Activated CD4-positive, alpha-beta T cell treated with anti-CD3 and anti-CD28 coated beads for 36 hours (primary cell): ENCODE measurements at regions not wholly inside any gene's neighbourhood (a gene's known extent, or its start where the extent isn't known, plus 50 kb on each side); places are given as distances from the start of the nearest gene placed in this dataset.
"Not testable (repeated sequence)": the region's sequence is repeated elsewhere in the genome, so short reads cannot be mapped to it uniquely, and the experiment has no call there.

Experiments used
- ATAC-seq: fragments of 200-7000 bp; cut with Tn5 transposase; one replicate; pipeline ENCODE4 v1.10.0; 2021; ENCODE audit warnings: mild to moderate bottlenecking, moderate library complexity
- CTCF ChIA-PET: fragments of 350-600 bp; sonication (Branson Sonifier 250); formaldehyde crosslinking; loops from one replicate; lab custom pipeline; 2021; ENCODE audit warnings: antibody characterized with exemption; lab: Charles Lee
- POLR2A ChIA-PET: fragments of 350-600 bp; sonication (Branson Sonifier 250); formaldehyde crosslinking; loops from one replicate; lab custom pipeline; 2021; ENCODE audit warnings: antibody characterized with exemption, inconsistent platforms; lab: Charles Lee
- DNase-seq: peaks from one replicate; pipeline ENCODE4 v3.0.0-alpha.2; 2020
- H3K27ac Mint-ChIP-seq: one replicate; pipeline ENCODE4 v1.8.0; 2021; ENCODE audit warnings: mixed read lengths
- H3K27me3 Mint-ChIP-seq: one replicate; pipeline ENCODE4 v1.8.0; 2021; ENCODE audit warnings: mixed read lengths
- H3K36me3 Mint-ChIP-seq: one replicate; pipeline ENCODE4 v1.8.0; 2021; ENCODE audit warnings: low read depth, mixed read lengths
- H3K4me1 Mint-ChIP-seq: one replicate; pipeline ENCODE4 v1.8.0; 2021; ENCODE audit warnings: mixed read lengths
- H3K4me3 Mint-ChIP-seq: one replicate; pipeline ENCODE4 v1.8.0; 2021; ENCODE audit warnings: mild to moderate bottlenecking, moderate library complexity, mixed read lengths
- H3K9me3 Mint-ChIP-seq: one replicate; pipeline ENCODE4 v1.8.0; 2021; ENCODE audit warnings: low read depth, mixed read lengths
- intact Hi-C, 2 experiments: fragments of 100-400 bp; cut with DNase I in 1 of 2; cut with micrococcal nuclease in 1 of 2; formaldehyde crosslinking; loops; one replicate each; pipeline versions ENCODE4 v1.14.2 to v1.15.1; 2022 to 2024; cut with DNase I, micrococcal nuclease

GRCh38 chr20:50442512-50442911 is 67.7 kb upstream of the PTPN1 start:
- Mint-ChIP-seq H3K27ac (no peak overlapping the region), H3K4me3 (no peak overlapping the region), H3K4me1 (peaks cover 30% of the 10 kb centered on the region), H3K36me3 (no peaks in the 10 kb centered on the region), H3K9me3 (no peaks in the 10 kb centered on the region), H3K27me3 (peaks cover 6% of the 10 kb centered on the region)
- ChIA-PET CTCF (interaction anchor here (0.6 kb wide), 1 partner anchor 243 kb away, joined by 3 read pairs; no protein-coding TSS in a partner anchor), POLR2A (interaction anchor here (0.6 kb wide), 1 partner anchor 105 kb away, joined by 3 read pairs; no protein-coding TSS in a partner anchor)
- intact Hi-C loops = no loop called here
- ATAC-seq = no peak
- DNase-seq = no peak

- intact Hi-C loops = no loop called here
- Mint-ChIP-seq H3K9me3 (no peaks in the 10 kb centered on the region), H3K4me1 (peaks cover 17% of the 10 kb centered on the region), H3K27ac (no peak overlapping the region), H3K27me3 (peaks cover 20% of the 10 kb centered on the region), H3K36me3 (no peaks in the 10 kb centered on the region), H3K4me3 (no peak overlapping the region)
- ChIA-PET CTCF (interaction anchor here (0.5 kb wide), 1 partner anchor 33 kb away, joined by 3 read pairs; no protein-coding TSS in a partner anchor), POLR2A (no interaction called here)
- no peak for DNase-seq
- no peak for ATAC-seq
Measured at GRCh38 chr20:50445354-50446151, 64.6 kb upstream of the PTPN1 start.

GRCh38 chr20:50446351-50447101 is 63.7 kb upstream of the PTPN1 start:
- intact Hi-C loops = no loop called here
- POLR2A ChIA-PET = no interaction called here
- Mint-ChIP-seq H3K4me3 (no peak overlapping the region), H3K4me1 (peaks cover 16% of the 10 kb centered on the region), H3K27me3 (peaks cover 28% of the 10 kb centered on the region), H3K9me3 (no peaks in the 10 kb centered on the region), H3K27ac (no peak overlapping the region), H3K36me3 (no peaks in the 10 kb centered on the region)
- ATAC-seq (no peak), DNase-seq (no peak)
- CTCF ChIA-PET = no interaction called here

- peaks cover 13% of the 10 kb centered on the region for H3K4me1 Mint-ChIP-seq
- no peak overlapping the region for H3K27ac Mint-ChIP-seq
- H3K9me3 Mint-ChIP-seq = no peaks in the 10 kb centered on the region
- H3K36me3 Mint-ChIP-seq = no peaks in the 10 kb centered on the region
- peaks cover 27% of the 10 kb centered on the region for H3K27me3 Mint-ChIP-seq
- CTCF ChIA-PET = no interaction called here
- ATAC-seq = no peak
- intact Hi-C loops = no loop called here
- DNase-seq = no peak
- H3K4me3 Mint-ChIP-seq = no peak overlapping the region
- POLR2A ChIA-PET = no interaction called here
Measured at GRCh38 chr20:50447102-50447804, 62.9 kb upstream of the PTPN1 start.

- Mint-ChIP-seq H3K4me1 (peaks cover 13% of the 10 kb centered on the region), H3K27me3 (peaks cover 27% of the 10 kb centered on the region), H3K4me3 (no peak overlapping the region), H3K36me3 (no peaks in the 10 kb centered on the region), H3K27ac (no peak overlapping the region), H3K9me3 (no peaks in the 10 kb centered on the region)
- CTCF ChIA-PET = no interaction called here
- DNase-seq (no peak), ATAC-seq (no peak)
- POLR2A ChIA-PET = no interaction called here
- intact Hi-C loops = no loop called here
Measured at GRCh38 chr20:50447817-50448216, 62.4 kb upstream of the PTPN1 start.

- CTCF ChIA-PET, intact Hi-C loops, POLR2A ChIA-PET, H3K4me3 Mint-ChIP-seq, H3K36me3 Mint-ChIP-seq, DNase-seq, H3K9me3 Mint-ChIP-seq, ATAC-seq, H3K27ac Mint-ChIP-seq: not testable (repeated sequence)
- Mint-ChIP-seq H3K4me1 (peaks cover 13% of the 10 kb centered on the region), H3K27me3 (peaks cover 31% of the 10 kb centered on the region)
Measured at GRCh38 chr20:50448625-50449403, 61.4 kb upstream of the PTPN1 start.

- Mint-ChIP-seq H3K36me3 (no peaks in the 10 kb centered on the region), H3K9me3 (no peaks in the 10 kb centered on the region), H3K4me1 (peaks cover 13% of the 10 kb centered on the region), H3K27ac (no peak overlapping the region), H3K4me3 (no peak overlapping the region), H3K27me3 (peaks cover 35% of the 10 kb centered on the region)
- ATAC-seq = peak; percentile 71
- intact Hi-C loops = no loop called here
- POLR2A ChIA-PET = no interaction called here
- CTCF ChIA-PET = interaction anchor here (0.6 to 0.9 kb wide), 3 partner anchors 15 to 319 kb away, joined by 3 to 5 read pairs (median 4); no protein-coding TSS in a partner anchor
- DNase-seq = no peak
Measured at GRCh38 chr20:50449738-50450492, 60.3 kb upstream of the PTPN1 start.

- POLR2A ChIA-PET = interaction anchor here (0.6 kb wide), 1 partner anchor 414 kb away, joined by 3 read pairs; no protein-coding TSS in a partner anchor
- H3K27me3 Mint-ChIP-seq = peaks cover 35% of the 10 kb centered on the region
- DNase-seq (no peak), ATAC-seq (no peak)
- CTCF ChIA-PET = interaction anchor here (0.6 to 0.9 kb wide), 2 partner anchors 14 to 320 kb away, joined by 4 to 5 read pairs; no protein-coding TSS in a partner anchor
- H3K4me3 Mint-ChIP-seq = no peak overlapping the region
- peaks cover 13% of the 10 kb centered on the region for H3K4me1 Mint-ChIP-seq
- H3K27ac Mint-ChIP-seq = no peak overlapping the region
- no peaks in the 10 kb centered on the region for H3K9me3 Mint-ChIP-seq
- no peaks in the 10 kb centered on the region for H3K36me3 Mint-ChIP-seq
- intact Hi-C loops = no loop called here
Measured at GRCh38 chr20:50450493-50450826, 59.7 kb upstream of the PTPN1 start.

- POLR2A ChIA-PET = interaction anchor here (0.6 kb wide), 1 partner anchor 415 kb away, joined by 3 read pairs; no protein-coding TSS in a partner anchor
- H3K27me3 Mint-ChIP-seq = peaks cover 35% of the 10 kb centered on the region
- no peaks in the 10 kb centered on the region for H3K36me3 Mint-ChIP-seq
- intact Hi-C loops = no loop called here
- H3K4me3 Mint-ChIP-seq = peak overlapping the region; percentile 26
- H3K27ac Mint-ChIP-seq = peak overlapping the region; percentile 22
- no peaks in the 10 kb centered on the region for H3K9me3 Mint-ChIP-seq
- peaks cover 13% of the 10 kb centered on the region for H3K4me1 Mint-ChIP-seq
- peak; percentile 45 for ATAC-seq
- CTCF ChIA-PET = interaction anchor here (0.6 to 1.3 kb wide), 7 partner anchors 13 to 321 kb away, joined by 3 to 5 read pairs (median 3); no protein-coding TSS in a partner anchor
- DNase-seq = no peak
Measured at GRCh38 chr20:50450881-50451752, 59.1 kb upstream of the PTPN1 start.
